Suprapubic skin (tissue), 4 donors: ENCODE measurements at regions not wholly inside any gene's neighbourhood (a gene's known extent, or its start where the extent isn't known, plus 50 kb on each side); places are given as distances from the start of the nearest gene placed in this dataset.

Source experiments
- DNase-seq, 2 donors: peaks; one replicate each; pipeline ENCODE4 v3.0.0-alpha.2; 2019; ENCODE audit warnings: low spot score in 2 of 2
- H3K27ac ChIP-seq: fragments of 200-600 bp; sonication (generic); one replicate; pipeline ENCODE4 v1.5.1; 2019
- H3K27me3 ChIP-seq: fragments of 200-600 bp; sonication (generic); one replicate; pipeline ENCODE4 v1.5.1; 2019
- H3K36me3 ChIP-seq: fragments of 200-600 bp; sonication (generic); one replicate; pipeline ENCODE4 v1.5.1; 2019
- H3K4me1 ChIP-seq: fragments of 200-600 bp; sonication (generic); one replicate; pipeline ENCODE4 v1.5.1; 2019
- H3K4me3 ChIP-seq: fragments of 200-600 bp; sonication (generic); one replicate; pipeline ENCODE4 v1.5.1; 2019; ENCODE audit warnings: mild to moderate bottlenecking
- H3K9me3 ChIP-seq: fragments of 200-600 bp; sonication (generic); one replicate; pipeline ENCODE4 v1.5.1; 2019
- EP300 ChIP-seq: sonication (generic); formaldehyde crosslinking; IDR thresholded peaks from one replicate; pipeline ENCODE4 v1.6.1; 2017; ENCODE audit warnings: antibody characterized with exemption
- POLR2A ChIP-seq, 2 donors: fragments of 450-650 bp; IDR thresholded peaks; one replicate each; pipeline ENCODE4 v1.6.1; 2017; ENCODE audit warnings: antibody characterized with exemption in 2 of 2, mild to moderate bottlenecking in 2 of 2, moderate library complexity in 2 of 2
- POLR2AphosphoS5 ChIP-seq, 3 donors: sonication (generic); formaldehyde crosslinking; IDR thresholded peaks; one replicate each; pipeline ENCODE4 v1.6.1; 2017; ENCODE audit warnings: antibody characterized with exemption in 3 of 3
- WGBS: methylation state at CpG from one replicate; pipeline ENCODE4 v1.1.5; 2018; 5-methylcytosine and 5-hydroxymethylcytosine counted together
- TF ChIP-seq, protein P1 (sequence below), 2 donors: fragments of 200-600 bp in 1 of 2; fragments of 450-650 bp in 1 of 2; sonication (generic) in 1 of 2; IDR thresholded peaks; one replicate each; pipeline ENCODE4 v1.5.1; 2016 to 2019; ENCODE audit warnings: antibody characterized with exemption in 2 of 2, mild to moderate bottlenecking in 1 of 2, moderate library complexity in 1 of 2

- H3K4me1 ChIP-seq: peaks cover 39% of the 10 kb centered on the region
- no peak overlapping the region for H3K4me3 ChIP-seq
- no peaks in the 10 kb centered on the region for H3K9me3 ChIP-seq
- H3K27ac ChIP-seq: no peak overlapping the region
- DNase-seq: no peak
- 51% methylated on average over 4 of the region's 4 CpGs for WGBS
- H3K27me3 ChIP-seq: peaks cover 17% of the 10 kb centered on the region
- no peak for TF ChIP-seq POLR2A (IDR thresholded peaks at IDR 0.05)
- TF ChIP-seq EP300: no peak
- TF ChIP-seq, protein P1, sequence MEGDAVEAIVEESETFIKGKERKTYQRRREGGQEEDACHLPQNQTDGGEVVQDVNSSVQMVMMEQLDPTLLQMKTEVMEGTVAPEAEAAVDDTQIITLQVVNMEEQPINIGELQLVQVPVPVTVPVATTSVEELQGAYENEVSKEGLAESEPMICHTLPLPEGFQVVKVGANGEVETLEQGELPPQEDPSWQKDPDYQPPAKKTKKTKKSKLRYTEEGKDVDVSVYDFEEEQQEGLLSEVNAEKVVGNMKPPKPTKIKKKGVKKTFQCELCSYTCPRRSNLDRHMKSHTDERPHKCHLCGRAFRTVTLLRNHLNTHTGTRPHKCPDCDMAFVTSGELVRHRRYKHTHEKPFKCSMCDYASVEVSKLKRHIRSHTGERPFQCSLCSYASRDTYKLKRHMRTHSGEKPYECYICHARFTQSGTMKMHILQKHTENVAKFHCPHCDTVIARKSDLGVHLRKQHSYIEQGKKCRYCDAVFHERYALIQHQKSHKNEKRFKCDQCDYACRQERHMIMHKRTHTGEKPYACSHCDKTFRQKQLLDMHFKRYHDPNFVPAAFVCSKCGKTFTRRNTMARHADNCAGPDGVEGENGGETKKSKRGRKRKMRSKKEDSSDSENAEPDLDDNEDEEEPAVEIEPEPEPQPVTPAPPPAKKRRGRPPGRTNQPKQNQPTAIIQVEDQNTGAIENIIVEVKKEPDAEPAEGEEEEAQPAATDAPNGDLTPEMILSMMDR (IDR thresholded peaks at IDR 0.05): no peak
- TF ChIP-seq POLR2AphosphoS5 (IDR thresholded peaks at IDR 0.05): no peak
- H3K36me3 ChIP-seq: no peaks in the 10 kb centered on the region
Observed at GRCh38 chr4:26083987-26084386, 170.0 kb downstream of the SMIM20 start.

- H3K4me3 ChIP-seq: no peak overlapping the region
- no peak for DNase-seq
- 78% methylated on average over 4 of the region's 4 CpGs for WGBS
- H3K27me3 ChIP-seq: peaks cover 17% of the 10 kb centered on the region
- peaks cover 44% of the 10 kb centered on the region for H3K4me1 ChIP-seq
- no peaks in the 10 kb centered on the region for H3K9me3 ChIP-seq
- no peak overlapping the region for H3K27ac ChIP-seq
- TF ChIP-seq POLR2A (IDR thresholded peaks at IDR 0.05): no peak
- no peak for TF ChIP-seq POLR2AphosphoS5 (IDR thresholded peaks at IDR 0.05)
- TF ChIP-seq, protein P1 (IDR thresholded peaks at IDR 0.05): no peak
- no peak for TF ChIP-seq EP300
- H3K36me3 ChIP-seq: no peaks in the 10 kb centered on the region
Observed at GRCh38 chr4:26084414-26084813, 170.4 kb downstream of the SMIM20 start.

DNA sequence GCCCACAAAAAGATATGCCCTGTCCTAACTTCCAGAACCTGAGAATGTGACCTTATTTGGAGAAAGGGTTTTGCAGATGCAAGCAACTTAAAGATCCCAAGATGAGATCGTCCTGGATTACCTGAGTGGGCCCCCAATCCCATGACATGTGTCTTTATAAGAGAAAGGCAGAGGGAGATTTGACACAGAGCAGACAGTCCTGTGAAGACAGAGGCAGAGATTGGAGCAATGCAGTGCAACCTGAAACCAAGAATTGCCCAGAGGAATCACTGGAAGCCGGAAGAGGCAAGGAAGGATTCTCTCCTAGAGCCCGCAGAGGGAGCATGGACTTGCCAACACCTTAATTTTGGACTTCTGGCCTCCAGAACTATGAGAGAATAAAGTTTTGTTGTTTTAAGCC lies 171.5 kb downstream of the SMIM20 start:
- no peak overlapping the region for H3K27ac ChIP-seq
- no peak overlapping the region for H3K4me3 ChIP-seq
- no peak for TF ChIP-seq EP300
- TF ChIP-seq, protein P1 (IDR thresholded peaks at IDR 0.05): no peak
- H3K9me3 ChIP-seq: no peaks in the 10 kb centered on the region
- peaks cover 44% of the 10 kb centered on the region for H3K4me1 ChIP-seq
- 93% methylated on average over 3 of the region's 3 CpGs for WGBS
- no peak for DNase-seq
- H3K27me3 ChIP-seq: peaks cover 17% of the 10 kb centered on the region
- no peaks in the 10 kb centered on the region for H3K36me3 ChIP-seq

GRCh38 chr4:26086621-26087441 lies 172.8 kb downstream of the SMIM20 start:
- H3K27me3 ChIP-seq: peaks cover 9% of the 10 kb centered on the region
- H3K4me1 ChIP-seq: peaks cover 39% of the 10 kb centered on the region

DNA sequence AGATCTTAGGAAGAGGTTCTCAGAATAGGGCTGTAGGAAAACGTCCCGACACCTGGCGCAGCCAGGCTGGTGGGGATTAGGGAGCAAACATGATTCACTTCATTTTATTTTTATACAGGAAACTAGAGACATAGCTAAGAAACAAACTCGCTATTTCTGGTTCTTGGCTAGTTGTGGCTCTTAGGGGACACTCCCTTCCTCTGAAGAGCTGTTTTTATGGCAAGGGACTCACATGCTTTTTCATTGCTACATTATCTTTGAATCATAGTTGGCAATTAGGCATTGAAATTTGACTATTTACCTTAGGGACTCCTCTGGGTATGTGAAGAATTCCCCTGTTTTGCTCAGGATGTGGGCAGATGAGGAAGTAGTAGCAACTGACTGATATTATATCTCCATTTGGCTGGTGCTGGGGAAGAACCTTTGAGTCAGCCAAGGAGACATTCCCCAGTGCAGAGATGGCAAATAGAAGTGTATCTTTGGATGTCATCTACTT lies 174.5 kb downstream of the SMIM20 start:
- DNase-seq: no peak
- Histone ChIP-seq H3K4me1 (peaks cover 39% of the 10 kb centered on the region), H3K27ac (peak overlapping the region; percentile 75), H3K27me3 (peaks cover 9% of the 10 kb centered on the region), H3K9me3 (no peaks in the 10 kb centered on the region), H3K36me3 (no peaks in the 10 kb centered on the region), H3K4me3 (no peak overlapping the region)
- 19% methylated on average over 4 of the region's 4 CpGs for WGBS
- peak in 1 of 3 donors; percentile 35 for TF ChIP-seq POLR2AphosphoS5 (IDR thresholded peaks at IDR 0.05)
- TF ChIP-seq EP300: no peak
- TF ChIP-seq, protein P1 (IDR thresholded peaks at IDR 0.05): no peak
- no peak for TF ChIP-seq POLR2A (IDR thresholded peaks at IDR 0.05)

More at GRCh38 chr4:26086621-26087441, 172.8 kb downstream of the SMIM20 start:
- Histone ChIP-seq H3K4me3 (no peak overlapping the region), H3K27ac (peak overlapping the region; percentile 75), H3K9me3 (no peaks in the 10 kb centered on the region), H3K36me3 (no peaks in the 10 kb centered on the region)
- TF ChIP-seq POLR2AphosphoS5 (IDR thresholded peaks at IDR 0.05) (no peak), POLR2A (IDR thresholded peaks at IDR 0.05) (no peak), EP300 (no peak)
- TF ChIP-seq, protein P1 (IDR thresholded peaks at IDR 0.05): no peak
- WGBS: 76% methylated on average over 10 of the region's 10 CpGs
- DNase-seq: no peak
